ENCODE measurements at regions not wholly inside any gene's neighbourhood (a gene's known extent, or its start where the extent isn't known, plus 50 kb on each side); places are given as distances from the start of the nearest gene placed in this dataset.
"Not testable (repeated sequence)": the region's sequence is repeated elsewhere in the genome, so short reads cannot be mapped to it uniquely, and the experiment has no call there.

DNA sequence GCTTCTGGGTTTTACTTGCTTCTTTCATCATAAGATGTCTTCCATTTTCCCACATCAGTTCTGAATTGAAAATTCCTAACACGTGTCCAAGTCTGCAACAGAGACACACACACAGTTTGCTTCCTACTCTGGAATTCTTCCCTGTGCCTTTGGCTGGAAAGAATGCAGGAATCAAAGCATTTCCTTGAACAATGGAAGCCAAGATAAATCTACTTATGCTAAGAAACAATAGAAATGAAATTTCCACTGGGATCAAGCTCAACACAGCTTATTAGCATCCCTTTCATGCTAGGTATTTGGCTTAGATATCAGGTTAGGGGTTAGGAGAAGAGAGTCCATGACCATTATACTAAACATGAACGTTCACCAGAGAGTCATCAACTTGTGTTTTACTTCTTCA is 101.1 kb upstream of the SCAF8 start:
- Histone ChIP-seq H3K27me3 (replicated peaks in 1 of 2; ENCODE audit: control insufficient read depth in 2 of 2, extremely low read depth in 1 of 2, insufficient read depth in 2 of 2, low read length in 1 of 2) (no peaks in the 10 kb centered on the region), H3K27ac (ENCODE audit: low read length) (no peak overlapping the region), H3K36me3 (ENCODE audit: control insufficient read depth in 2 of 2, extremely low read depth in 1 of 2, insufficient read depth in 1 of 2, low read length in 1 of 2) (no peaks in the 10 kb centered on the region), H3K4me3 (ENCODE audit: control insufficient read depth in 1 of 2, extremely low read depth in 1 of 2, low read length in 1 of 2) (no peak overlapping the region), H3K4me1 (ENCODE audit: control insufficient read depth in 1 of 2, extremely low read depth in 1 of 2, insufficient read depth in 2 of 2, low read length in 2 of 2) (no peaks in the 10 kb centered on the region), H3K9me3 (no peaks in the 10 kb centered on the region)
- H3K27ac Mint-ChIP-seq: no peak overlapping the region
- no peaks in the 10 kb centered on the region for H3K4me1 Mint-ChIP-seq
- DNase-seq (no peak), ATAC-seq (replicated peaks in 1 of 4) (no peak)
- H3K9me3 Mint-ChIP-seq: peaks cover 8 to 12% (median 10%) of the 10 kb centered on the region in 3 donors
- ChIA-PET POLR2A (no interaction called here), CTCF (no interaction called here)
- peaks cover 8 to 16% of the 10 kb centered on the region in 2 donors for H3K27me3 Mint-ChIP-seq
- H3K36me3 Mint-ChIP-seq: no peaks in the 10 kb centered on the region
- no peak overlapping the region for H3K4me3 Mint-ChIP-seq
- 51% methylated on average over 2 of the region's 2 CpGs for WGBS (ENCODE audit: insufficient coverage)

DNA sequence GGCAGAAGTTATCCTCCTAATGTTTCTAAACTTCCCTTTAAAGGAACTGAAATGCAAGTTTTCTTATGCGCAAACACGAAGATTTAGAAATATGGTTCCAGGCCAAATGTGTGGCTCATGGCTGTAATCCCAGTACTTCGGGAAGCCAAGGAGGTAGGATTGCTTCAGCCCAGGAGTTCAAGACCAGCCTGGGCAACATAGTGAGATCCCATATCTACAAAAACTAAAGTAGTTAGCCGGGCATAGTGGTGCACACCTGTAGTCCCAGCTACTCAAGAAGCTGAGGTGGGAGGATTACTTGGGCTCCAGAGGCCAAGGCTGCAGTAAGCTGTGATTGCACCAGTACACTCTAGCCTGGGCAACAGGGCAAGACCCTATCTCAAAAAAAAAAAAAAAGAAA is 95.8 kb upstream of the SCAF8 start:
- Mint-ChIP-seq H3K27me3 (peaks cover 0 to 5% of the 10 kb centered on the region in 2 donors), H3K36me3 (no peaks in the 10 kb centered on the region), H3K9me3 (peaks cover 8 to 16% (median 10%) of the 10 kb centered on the region in 3 donors), H3K4me1 (no peaks in the 10 kb centered on the region), H3K27ac (no peak overlapping the region), H3K4me3 (no peak overlapping the region)
- Histone ChIP-seq H3K27ac (ENCODE audit: low read length) (no peak overlapping the region), H3K36me3 (ENCODE audit: control insufficient read depth in 2 of 2, extremely low read depth in 1 of 2, insufficient read depth in 1 of 2, low read length in 1 of 2) (no peaks in the 10 kb centered on the region), H3K9me3 (no peaks in the 10 kb centered on the region), H3K4me1 (ENCODE audit: control insufficient read depth in 1 of 2, extremely low read depth in 1 of 2, insufficient read depth in 2 of 2, low read length in 2 of 2) (no peaks in the 10 kb centered on the region), H3K27me3 (replicated peaks in 1 of 2; ENCODE audit: control insufficient read depth in 2 of 2, extremely low read depth in 1 of 2, insufficient read depth in 2 of 2, low read length in 1 of 2) (no peaks in the 10 kb centered on the region), H3K4me3 (ENCODE audit: control insufficient read depth in 1 of 2, extremely low read depth in 1 of 2, low read length in 1 of 2) (no peak overlapping the region)
- CTCF ChIA-PET: no interaction called here
- ATAC-seq (replicated peaks in 1 of 4): no peak
- POLR2A ChIA-PET: no interaction called here
- no CpG with 5 or more reads among the region's 4 CpGs for WGBS (ENCODE audit: insufficient coverage)
- DNase-seq: no peak

DNA sequence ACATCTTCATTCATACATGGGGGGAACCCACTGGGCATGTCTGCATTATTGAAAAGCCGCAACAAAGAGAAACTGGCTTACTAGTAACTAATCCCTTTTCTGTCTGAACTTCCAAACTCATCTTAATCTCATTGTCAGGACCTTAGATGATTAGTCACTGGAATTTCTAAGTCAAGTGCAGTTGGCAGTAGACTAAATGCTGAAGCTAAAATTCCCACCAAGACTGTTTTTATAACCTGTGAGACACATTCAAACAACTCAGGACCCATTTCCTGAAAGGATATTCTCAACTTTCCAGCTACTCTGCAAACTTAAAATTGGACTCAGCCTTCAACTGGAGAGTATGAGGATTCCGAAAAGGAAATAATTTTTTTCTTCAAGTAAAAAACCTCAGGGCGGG is 94.8 kb upstream of the SCAF8 start:
- Mint-ChIP-seq H3K4me1 (no peaks in the 10 kb centered on the region), H3K4me3 (no peak overlapping the region), H3K27ac (no peak overlapping the region), H3K27me3 (peaks cover under 1 to 5% of the 10 kb centered on the region in 2 donors), H3K9me3 (peaks cover 5 to 12% (median 7%) of the 10 kb centered on the region in 3 donors), H3K36me3 (no peaks in the 10 kb centered on the region)
- POLR2A ChIA-PET: no interaction called here
- Histone ChIP-seq H3K27me3 (replicated peaks in 1 of 2; ENCODE audit: control insufficient read depth in 2 of 2, extremely low read depth in 1 of 2, insufficient read depth in 2 of 2, low read length in 1 of 2) (no peaks in the 10 kb centered on the region), H3K27ac (ENCODE audit: low read length) (no peak overlapping the region), H3K36me3 (ENCODE audit: control insufficient read depth in 2 of 2, extremely low read depth in 1 of 2, insufficient read depth in 1 of 2, low read length in 1 of 2) (no peaks in the 10 kb centered on the region), H3K4me1 (ENCODE audit: control insufficient read depth in 1 of 2, extremely low read depth in 1 of 2, insufficient read depth in 2 of 2, low read length in 2 of 2) (no peaks in the 10 kb centered on the region), H3K4me3 (ENCODE audit: control insufficient read depth in 1 of 2, extremely low read depth in 1 of 2, low read length in 1 of 2) (no peak overlapping the region), H3K9me3 (no peaks in the 10 kb centered on the region)
- DNase-seq (no peak), ATAC-seq (replicated peaks in 1 of 4) (no peak)
- CTCF ChIA-PET: no interaction called here
- 100% methylated on average over 1 of the region's 3 CpGs for WGBS (ENCODE audit: insufficient coverage)

DNA sequence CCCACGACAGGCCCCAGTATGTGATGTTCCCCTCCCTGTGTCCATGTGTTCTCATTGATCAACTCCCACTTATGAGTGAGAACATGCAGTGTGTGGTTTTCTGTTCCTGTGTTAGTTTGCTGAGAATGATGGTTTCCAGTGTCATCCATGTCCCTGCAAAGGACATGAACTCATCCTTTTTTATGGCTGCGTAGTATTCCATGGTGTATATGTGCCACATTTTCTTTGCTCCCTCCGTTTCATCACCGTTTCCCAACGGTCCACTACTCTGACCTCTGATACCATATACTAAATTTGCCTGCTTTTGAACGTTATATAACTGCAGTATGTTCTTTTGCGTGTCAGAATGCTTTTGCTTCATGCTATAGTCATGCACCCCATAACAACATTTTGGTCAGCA is 94.0 kb upstream of the SCAF8 start:
- not testable (repeated sequence) for ATAC-seq (replicated peaks in 1 of 4); DNase-seq; H3K9me3 Mint-ChIP-seq

DNA sequence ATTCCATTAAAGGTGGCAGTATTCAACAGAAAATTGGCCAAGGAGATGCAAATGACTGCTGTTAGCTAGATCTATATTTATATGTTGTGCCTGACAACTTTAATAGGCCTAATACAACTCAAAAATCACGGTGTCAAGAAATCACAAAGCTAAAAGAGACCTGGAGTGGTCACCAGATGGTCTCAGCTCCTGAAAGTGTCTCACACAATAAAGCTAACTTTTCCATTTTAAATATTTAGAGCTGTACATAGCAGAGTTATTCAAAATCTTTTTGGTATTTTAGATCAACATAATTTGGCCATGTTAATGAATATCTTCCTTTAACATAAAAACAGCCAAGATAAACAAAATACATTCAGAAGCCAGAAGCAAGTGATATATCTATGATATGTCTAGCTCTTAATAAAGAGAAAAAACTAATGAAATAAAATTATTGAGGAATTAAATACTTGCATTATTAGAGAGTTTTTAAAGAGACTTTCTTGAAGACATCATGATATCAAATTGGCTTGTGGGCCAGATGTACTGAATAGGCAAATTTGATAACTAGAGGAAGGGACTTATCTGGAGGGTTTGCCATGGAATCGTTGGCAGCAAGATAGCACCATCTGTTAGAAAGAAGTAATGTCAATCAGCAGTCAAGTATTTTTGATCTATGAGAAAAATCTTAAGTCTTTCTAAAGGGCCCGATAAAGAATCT is 84.9 kb upstream of the SCAF8 start:
- Mint-ChIP-seq H3K4me1 (no peaks in the 10 kb centered on the region), H3K36me3 (no peaks in the 10 kb centered on the region), H3K9me3 (no peaks in the 10 kb centered on the region), H3K4me3 (no peak overlapping the region), H3K27ac (no peak overlapping the region), H3K27me3 (peaks cover 0 to 3% of the 10 kb centered on the region in 2 donors)
- no peaks in the 10 kb centered on the region for H3K4me1 ChIP-seq (ENCODE audit: control insufficient read depth in 1 of 2, extremely low read depth in 1 of 2, insufficient read depth in 2 of 2, low read length in 2 of 2)
- no peak overlapping the region for H3K4me3 ChIP-seq (ENCODE audit: control insufficient read depth in 1 of 2, extremely low read depth in 1 of 2, low read length in 1 of 2)
- ATAC-seq (replicated peaks in 1 of 4): no peak
- DNase-seq: no peak
- WGBS (ENCODE audit: insufficient coverage): 57% methylated on average over 2 of the region's 3 CpGs
- H3K9me3 ChIP-seq: no peaks in the 10 kb centered on the region
- no peak overlapping the region for H3K27ac ChIP-seq (ENCODE audit: low read length)
- ChIA-PET POLR2A (no interaction called here), CTCF (no interaction called here)
- peaks cover 0 to 5% of the 10 kb centered on the region in 2 experiments for H3K27me3 ChIP-seq (replicated peaks in 1 of 2; ENCODE audit: control insufficient read depth in 2 of 2, extremely low read depth in 1 of 2, insufficient read depth in 2 of 2, low read length in 1 of 2)
- no peaks in the 10 kb centered on the region for H3K36me3 ChIP-seq (ENCODE audit: control insufficient read depth in 2 of 2, extremely low read depth in 1 of 2, insufficient read depth in 1 of 2, low read length in 1 of 2)

More for the DNA sequence above, 94.0 kb upstream of the SCAF8 start:
- H3K4me3 Mint-ChIP-seq; H3K9me3 ChIP-seq; CTCF ChIA-PET; H3K36me3 ChIP-seq (ENCODE audit: control insufficient read depth in 2 of 2, extremely low read depth in 1 of 2, insufficient read depth in 1 of 2, low read length in 1 of 2); POLR2A ChIA-PET; H3K27ac Mint-ChIP-seq; H3K27ac ChIP-seq (ENCODE audit: low read length); H3K4me1 Mint-ChIP-seq; H3K36me3 Mint-ChIP-seq; H3K4me3 ChIP-seq (ENCODE audit: control insufficient read depth in 1 of 2, extremely low read depth in 1 of 2, low read length in 1 of 2); H3K4me1 ChIP-seq (ENCODE audit: control insufficient read depth in 1 of 2, extremely low read depth in 1 of 2, insufficient read depth in 2 of 2, low read length in 2 of 2); H3K27me3 ChIP-seq (replicated peaks in 1 of 2; ENCODE audit: control insufficient read depth in 2 of 2, extremely low read depth in 1 of 2, insufficient read depth in 2 of 2, low read length in 1 of 2); H3K27me3 Mint-ChIP-seq: not testable (repeated sequence)
- 89% methylated on average over 5 of the region's 7 CpGs for WGBS (ENCODE audit: insufficient coverage)

DNA sequence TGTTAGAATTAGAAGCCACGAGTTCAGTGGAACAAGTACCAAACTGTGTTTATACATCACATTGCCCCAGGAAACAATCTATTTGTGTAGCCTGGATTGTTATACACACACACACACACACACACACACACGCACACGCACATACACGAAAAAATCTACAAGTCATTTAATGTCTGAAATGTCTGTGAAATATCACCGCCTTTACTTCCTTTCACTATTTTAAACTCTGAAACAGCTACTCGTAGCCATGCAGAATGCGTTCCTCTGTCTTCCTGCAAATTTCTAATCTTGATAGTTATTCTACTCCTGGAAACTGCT is 84.4 kb upstream of the SCAF8 start:
- Histone ChIP-seq H3K36me3 (ENCODE audit: control insufficient read depth in 2 of 2, extremely low read depth in 1 of 2, insufficient read depth in 1 of 2, low read length in 1 of 2) (no peaks in the 10 kb centered on the region), H3K27ac (ENCODE audit: low read length) (no peak overlapping the region), H3K4me3 (ENCODE audit: control insufficient read depth in 1 of 2, extremely low read depth in 1 of 2, low read length in 1 of 2) (no peak overlapping the region), H3K4me1 (ENCODE audit: control insufficient read depth in 1 of 2, extremely low read depth in 1 of 2, insufficient read depth in 2 of 2, low read length in 2 of 2) (no peaks in the 10 kb centered on the region), H3K9me3 (no peaks in the 10 kb centered on the region), H3K27me3 (replicated peaks in 1 of 2; ENCODE audit: control insufficient read depth in 2 of 2, extremely low read depth in 1 of 2, insufficient read depth in 2 of 2, low read length in 1 of 2) (peaks cover 0 to 5% of the 10 kb centered on the region in 2 experiments)
- DNase-seq: no peak
- no peak overlapping the region for H3K4me3 Mint-ChIP-seq
- H3K27me3 Mint-ChIP-seq: no peaks in the 10 kb centered on the region
- no peak for ATAC-seq (replicated peaks in 1 of 4)
- no CpG with 5 or more reads among the region's 7 CpGs for WGBS (ENCODE audit: insufficient coverage)
- H3K36me3 Mint-ChIP-seq: no peaks in the 10 kb centered on the region
- ChIA-PET POLR2A (no interaction called here), CTCF (no interaction called here)
- no peaks in the 10 kb centered on the region for H3K9me3 Mint-ChIP-seq
- H3K4me1 Mint-ChIP-seq: no peaks in the 10 kb centered on the region
- H3K27ac Mint-ChIP-seq: no peak overlapping the region

DNA sequence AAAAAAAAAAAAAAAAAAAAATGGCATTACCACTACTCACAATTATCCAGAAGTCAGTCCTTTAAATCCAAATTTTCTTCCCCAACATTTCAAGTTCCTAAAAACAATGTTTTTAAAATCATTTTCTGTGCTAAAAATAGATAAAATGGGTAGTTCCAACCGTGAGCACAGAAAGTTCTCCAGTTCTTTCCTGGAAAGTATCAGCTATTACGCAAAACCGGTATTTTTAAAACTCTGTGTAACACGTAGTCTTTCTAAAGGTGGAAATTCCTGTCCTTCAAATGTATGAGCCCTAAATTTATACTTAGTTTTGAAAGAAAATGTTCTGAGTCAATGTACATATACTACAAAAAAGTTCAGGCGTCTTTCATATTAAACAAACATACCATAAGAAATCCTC is 83.5 kb upstream of the SCAF8 start:
- Histone ChIP-seq H3K36me3 (ENCODE audit: control insufficient read depth in 2 of 2, extremely low read depth in 1 of 2, insufficient read depth in 1 of 2, low read length in 1 of 2) (no peaks in the 10 kb centered on the region), H3K4me1 (ENCODE audit: control insufficient read depth in 1 of 2, extremely low read depth in 1 of 2, insufficient read depth in 2 of 2, low read length in 2 of 2) (no peaks in the 10 kb centered on the region), H3K9me3 (no peaks in the 10 kb centered on the region), H3K27ac (ENCODE audit: low read length) (no peak overlapping the region), H3K27me3 (replicated peaks in 1 of 2; ENCODE audit: control insufficient read depth in 2 of 2, extremely low read depth in 1 of 2, insufficient read depth in 2 of 2, low read length in 1 of 2) (peaks cover 0 to 5% of the 10 kb centered on the region in 2 experiments), H3K4me3 (ENCODE audit: control insufficient read depth in 1 of 2, extremely low read depth in 1 of 2, low read length in 1 of 2) (no peak overlapping the region)
- ATAC-seq (replicated peaks in 1 of 4) (no peak), DNase-seq (no peak)
- POLR2A ChIA-PET: no interaction called here
- Mint-ChIP-seq H3K27ac (no peak overlapping the region), H3K27me3 (peaks cover 0 to 3% of the 10 kb centered on the region in 2 donors), H3K36me3 (no peaks in the 10 kb centered on the region), H3K9me3 (no peaks in the 10 kb centered on the region), H3K4me3 (no peak overlapping the region), H3K4me1 (no peaks in the 10 kb centered on the region)
- no CpG with 5 or more reads among the region's 5 CpGs for WGBS (ENCODE audit: insufficient coverage)
- CTCF ChIA-PET: no interaction called here
